ENCODE measurements at regions not wholly inside any gene's neighbourhood (a gene's known extent, or its start where the extent isn't known, plus 50 kb on each side); places are given as distances from the start of the nearest gene placed in this dataset.
"Not testable (repeated sequence)": the region's sequence is repeated elsewhere in the genome, so short reads cannot be mapped to it uniquely, and the experiment has no call there.

GRCh38 chr11:50178737-50179136 is 146.1 kb downstream of the OR4C45 start:
- Histone ChIP-seq H3K27me3 (no peaks in the 10 kb centered on the region), H3K9me3 (peaks cover 0 to 8% of the 10 kb centered on the region in 2 donors), H3K4me1 (no peaks in the 10 kb centered on the region), H3K27ac (no peak overlapping the region), H3K4me3 (no peak overlapping the region), H3K36me3 (no peaks in the 10 kb centered on the region)
- no peak for DNase-seq
- no peak for ATAC-seq
- no peak for TF ChIP-seq CTCF (IDR thresholded peaks at IDR 0.05)
- intact Hi-C loops (cut with DNase I), result no loop called here

DNA sequence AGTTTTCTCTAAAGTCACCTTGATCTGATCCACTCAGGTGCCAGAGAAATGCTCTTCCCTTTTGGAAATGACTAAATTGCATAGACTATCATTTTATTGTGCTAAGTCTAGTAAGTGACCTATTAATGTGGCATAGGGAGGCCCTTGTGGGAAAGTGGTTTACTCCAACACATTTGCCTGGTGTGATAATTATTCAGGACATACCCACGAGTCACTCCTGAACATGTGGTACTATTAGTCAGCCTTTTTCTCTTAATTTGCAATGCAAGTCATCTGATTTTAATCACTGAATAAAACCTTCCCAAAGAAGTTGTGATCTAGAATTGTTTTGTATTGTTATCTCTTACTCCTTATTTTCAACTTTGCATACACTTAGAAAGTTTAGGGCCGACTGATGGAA is 148.7 kb downstream of the OR4C45 start:
- Histone ChIP-seq H3K36me3 (no peaks in the 10 kb centered on the region), H3K27ac (no peak overlapping the region), H3K4me3 (no peak overlapping the region), H3K4me1 (no peaks in the 10 kb centered on the region), H3K27me3 (no peaks in the 10 kb centered on the region), H3K9me3 (peaks cover 0 to 13% of the 10 kb centered on the region in 2 donors)
- TF ChIP-seq CTCF (IDR thresholded peaks at IDR 0.05), result no peak
- DNase-seq, result no peak
- intact Hi-C loops (cut with DNase I), result no loop called here
- ATAC-seq, result no peak

DNA sequence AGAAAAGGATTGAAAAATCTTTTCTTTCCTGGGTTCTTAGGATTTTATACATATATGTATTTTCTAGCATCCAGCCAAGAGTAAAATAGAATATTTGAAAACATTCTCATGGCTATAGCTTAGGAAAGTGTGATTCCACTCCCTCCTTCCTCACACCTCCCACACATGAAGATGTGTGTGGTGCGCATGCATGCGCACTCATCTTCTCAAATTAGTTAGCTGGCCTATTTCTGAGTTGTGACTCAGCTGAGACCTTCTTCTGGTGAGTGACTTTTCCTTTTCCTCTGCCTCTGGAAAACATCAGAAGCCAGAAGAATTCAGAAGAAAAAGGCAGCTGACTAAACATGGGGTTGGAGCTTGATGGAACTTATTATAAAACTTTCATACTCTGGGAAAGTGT is 149.8 kb downstream of the OR4C45 start:
- ATAC-seq (no peak), DNase-seq (no peak)
- Histone ChIP-seq H3K4me1 (no peaks in the 10 kb centered on the region), H3K4me3 (no peak overlapping the region), H3K27me3 (no peaks in the 10 kb centered on the region), H3K9me3 (peaks cover 0 to 13% of the 10 kb centered on the region in 2 donors), H3K27ac (no peak overlapping the region), H3K36me3 (no peaks in the 10 kb centered on the region)
- intact Hi-C loops (cut with DNase I), result no loop called here
- no peak for TF ChIP-seq CTCF (IDR thresholded peaks at IDR 0.05)

DNA sequence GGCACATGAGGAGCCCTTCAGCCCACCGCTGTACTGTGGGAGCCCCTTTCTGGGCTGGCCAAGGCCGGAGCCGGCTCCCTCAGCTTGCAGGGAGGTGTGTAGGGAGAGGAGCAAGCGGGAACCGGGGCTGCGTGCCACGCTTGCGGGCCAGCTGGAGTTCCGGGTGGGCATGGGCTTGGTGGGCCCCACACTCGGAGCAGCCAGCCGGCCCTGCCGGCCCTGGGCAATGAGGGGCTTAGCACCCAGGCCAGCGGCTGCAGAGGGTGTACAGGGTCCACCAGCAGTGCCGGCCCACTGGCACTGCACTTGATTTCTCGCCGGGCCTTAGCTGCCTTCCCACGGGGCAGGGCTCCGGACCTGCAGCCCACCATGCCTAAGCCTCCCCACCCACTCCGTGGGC is 150.5 kb downstream of the OR4C45 start:
- H3K27me3 ChIP-seq; H3K4me3 ChIP-seq; H3K27ac ChIP-seq; ATAC-seq; H3K36me3 ChIP-seq; H3K4me1 ChIP-seq; intact Hi-C loops (cut with DNase I): not testable (repeated sequence)
- peaks cover 0 to 13% of the 10 kb centered on the region in 2 donors for H3K9me3 ChIP-seq
- DNase-seq, result peak in 1 of 4 donors; percentile 62

GRCh38 chr11:50186146-50186545 is 153.5 kb downstream of the OR4C45 start:
- intact Hi-C loops (cut with DNase I), result no loop called here

More at GRCh38 chr11:50186146-50186545, 153.5 kb downstream of the OR4C45 start:
- ATAC-seq (no peak), DNase-seq (no peak)
- no peak overlapping the region for H3K4me3 ChIP-seq
- H3K9me3 ChIP-seq, result peaks cover 0 to 13% of the 10 kb centered on the region in 2 donors
- no peaks in the 10 kb centered on the region for H3K4me1 ChIP-seq
- no peaks in the 10 kb centered on the region for H3K36me3 ChIP-seq
- no peak for TF ChIP-seq CTCF (IDR thresholded peaks at IDR 0.05)
- no peaks in the 10 kb centered on the region for H3K27me3 ChIP-seq
- no peak overlapping the region for H3K27ac ChIP-seq
